ENCODE measurements at regions not wholly inside any gene's neighbourhood (a gene's known extent, or its start where the extent isn't known, plus 50 kb on each side); places are given as distances from the start of the nearest gene placed in this dataset.

GRCh38 chr5:18789218-18789998, 1155.1 kb downstream of the TAF11L14 start:
- DNase-seq = no peak
- intact Hi-C loops (cut with micrococcal nuclease; ENCODE audit: unreplicated experiment) = no loop called here
- H3K9me3 Mint-ChIP-seq (ENCODE audit: low read depth, unreplicated experiment) = peaks cover 2% of the 10 kb centered on the region
- TF ChIP-seq CTCF (IDR thresholded peaks at IDR 0.05; ENCODE audit: unreplicated experiment) = no peak
- no TSS peak for BruUV-seq (replicated peaks)
- no peaks in the 10 kb centered on the region for H3K27me3 Mint-ChIP-seq (ENCODE audit: unreplicated experiment)
- H3K4me3 Mint-ChIP-seq (ENCODE audit: low read depth, unreplicated experiment) = no peak overlapping the region
- CTCF ChIA-PET = no interaction called here
- no peak overlapping the region for H3K27ac Mint-ChIP-seq (ENCODE audit: unreplicated experiment)
- peaks cover 7% of the 10 kb centered on the region for H3K36me3 Mint-ChIP-seq (ENCODE audit: insufficient read depth, unreplicated experiment)
- H3K4me1 Mint-ChIP-seq (ENCODE audit: low read depth, unreplicated experiment) = peaks cover 15% of the 10 kb centered on the region

GRCh38 chr5:18792145-18792544, 1157.9 kb downstream of the TAF11L14 start:
- CTCF ChIA-PET = interaction anchor here (0.6 to 0.7 kb wide), 2 partner anchors 86 to 448 kb away, joined by 3 read pairs; no protein-coding TSS in a partner anchor
- H3K9me3 Mint-ChIP-seq (ENCODE audit: low read depth, unreplicated experiment) = peaks cover 2% of the 10 kb centered on the region
- no peaks in the 10 kb centered on the region for H3K27me3 Mint-ChIP-seq (ENCODE audit: unreplicated experiment)
- H3K36me3 Mint-ChIP-seq (ENCODE audit: insufficient read depth, unreplicated experiment) = peaks cover 7% of the 10 kb centered on the region
- BruUV-seq (replicated peaks) = no TSS peak
- peak; percentile 87 for DNase-seq
- peak overlapping the region; percentile 75 for H3K27ac Mint-ChIP-seq (ENCODE audit: unreplicated experiment)
- peaks cover 15% of the 10 kb centered on the region for H3K4me1 Mint-ChIP-seq (ENCODE audit: low read depth, unreplicated experiment)
- H3K4me3 Mint-ChIP-seq (ENCODE audit: low read depth, unreplicated experiment) = no peak overlapping the region
- intact Hi-C loops (cut with micrococcal nuclease; ENCODE audit: unreplicated experiment) = no loop called here
- TF ChIP-seq CTCF (IDR thresholded peaks at IDR 0.05; ENCODE audit: unreplicated experiment) = no peak

- H3K9me3 Mint-ChIP-seq (ENCODE audit: low read depth, unreplicated experiment) = peaks cover 4% of the 10 kb centered on the region
- H3K27ac Mint-ChIP-seq (ENCODE audit: unreplicated experiment) = no peak overlapping the region
- no peaks in the 10 kb centered on the region for H3K27me3 Mint-ChIP-seq (ENCODE audit: unreplicated experiment)
- intact Hi-C loops (cut with micrococcal nuclease; ENCODE audit: unreplicated experiment) = no loop called here
- DNase-seq = no peak
- H3K36me3 Mint-ChIP-seq (ENCODE audit: insufficient read depth, unreplicated experiment) = peaks cover under 1% of the 10 kb centered on the region
- no TSS peak for BruUV-seq (replicated peaks)
- CTCF ChIA-PET = interaction anchor here (0.6 kb wide), 1 partner anchor 1369 kb away, joined by 4 read pairs; no protein-coding TSS in a partner anchor
- H3K4me1 Mint-ChIP-seq (ENCODE audit: low read depth, unreplicated experiment) = peaks cover 17% of the 10 kb centered on the region
- no peak for TF ChIP-seq CTCF (IDR thresholded peaks at IDR 0.05; ENCODE audit: unreplicated experiment)
- H3K4me3 Mint-ChIP-seq (ENCODE audit: low read depth, unreplicated experiment) = no peak overlapping the region
Observed at GRCh38 chr5:18797222-18797621, 1163.0 kb downstream of the TAF11L14 start.

- CTCF ChIA-PET = no interaction called here
Observed at GRCh38 chr5:18798058-18798457, 1163.8 kb downstream of the TAF11L14 start.

More at GRCh38 chr5:18798058-18798457, 1163.8 kb downstream of the TAF11L14 start:
- no peak overlapping the region for H3K4me3 Mint-ChIP-seq (ENCODE audit: low read depth, unreplicated experiment)
- no peaks in the 10 kb centered on the region for H3K27me3 Mint-ChIP-seq (ENCODE audit: unreplicated experiment)
- H3K36me3 Mint-ChIP-seq (ENCODE audit: insufficient read depth, unreplicated experiment) = no peaks in the 10 kb centered on the region
- no peak for TF ChIP-seq CTCF (IDR thresholded peaks at IDR 0.05; ENCODE audit: unreplicated experiment)
- intact Hi-C loops (cut with micrococcal nuclease; ENCODE audit: unreplicated experiment) = no loop called here
- no peak overlapping the region for H3K27ac Mint-ChIP-seq (ENCODE audit: unreplicated experiment)
- no peak for DNase-seq
- BruUV-seq (replicated peaks) = no TSS peak
- peaks cover 10% of the 10 kb centered on the region for H3K4me1 Mint-ChIP-seq (ENCODE audit: low read depth, unreplicated experiment)
- H3K9me3 Mint-ChIP-seq (ENCODE audit: low read depth, unreplicated experiment) = peaks cover 4% of the 10 kb centered on the region
